NCI-H345 treated with DMSO at 0.1 percent for 48 hours (cell line): ENCODE measurements at regions not wholly inside any gene's neighbourhood (a gene's known extent, or its start where the extent isn't known, plus 50 kb on each side); places are given as distances from the start of the nearest gene placed in this dataset.

Experiments
- DNase-seq: peaks from one replicate; lab custom pipeline; 2025; ENCODE audit not compliant: unreplicated experiment; lab: John Stamatoyannopoulos, UW

- no peak for DNase-seq
Measured at GRCh38 chr4:53695540-53696463, 104.5 kb upstream of the LNX1 start.

GRCh38 chr4:53694666-53695065 is 103.4 kb upstream of the LNX1 start:
- no peak for DNase-seq

GRCh38 chr4:53693909-53694308 is 102.6 kb upstream of the LNX1 start:
- DNase-seq: no peak

GRCh38 chr4:53693408-53693807 is 102.1 kb upstream of the LNX1 start:
- peak; percentile 60 for DNase-seq

GRCh38 chr4:53688186-53688790 is 97.0 kb upstream of the LNX1 start:
- no peak for DNase-seq

- DNase-seq: no peak
Measured at GRCh38 chr4:53686521-53686920, 95.2 kb upstream of the LNX1 start.

GRCh38 chr4:53684136-53685130 is 93.1 kb upstream of the LNX1 start:
- no peak for DNase-seq

GRCh38 chr4:53682908-53683307 is 91.6 kb upstream of the LNX1 start:
- no peak for DNase-seq

GRCh38 chr4:53682196-53682595 is 90.9 kb upstream of the LNX1 start:
- DNase-seq: no peak

GRCh38 chr4:53680598-53680997 is 89.3 kb upstream of the LNX1 start:
- DNase-seq: no peak

GRCh38 chr4:53680168-53680567 is 88.9 kb upstream of the LNX1 start:
- no peak for DNase-seq

GRCh38 chr4:53676402-53676871 is 85.2 kb upstream of the LNX1 start:
- no peak for DNase-seq

GRCh38 chr4:53674903-53675302 is 83.6 kb upstream of the LNX1 start:
- DNase-seq: no peak

GRCh38 chr4:53672873-53673272 is 81.6 kb upstream of the LNX1 start:
- no peak for DNase-seq

- DNase-seq: peak; percentile 62
Measured at GRCh38 chr4:53671757-53672156, 80.5 kb upstream of the LNX1 start.

GRCh38 chr4:53659737-53660136 is 68.5 kb upstream of the LNX1 start:
- no peak for DNase-seq

GRCh38 chr4:53659112-53659511 is 67.8 kb upstream of the LNX1 start:
- DNase-seq: no peak

GRCh38 chr4:53658029-53658428 is 66.7 kb upstream of the LNX1 start:
- no peak for DNase-seq

- no peak for DNase-seq
Measured at GRCh38 chr4:53656421-53656981, 65.2 kb upstream of the LNX1 start.

GRCh38 chr4:53654300-53654758 is 63.0 kb upstream of the LNX1 start:
- no peak for DNase-seq
